Tibial nerve (tissue), 4 donors: ENCODE measurements at regions not wholly inside any gene's neighbourhood (a gene's known extent, or its start where the extent isn't known, plus 50 kb on each side); places are given as distances from the start of the nearest gene placed in this dataset.

Source experiments
- DNase-seq, 2 donors: peaks; one replicate each; pipeline ENCODE4 v3.0.0-alpha.2; 2019; ENCODE audit warnings: low spot score in 2 of 2
- H3K27ac ChIP-seq, 4 donors: fragments of 200-600 bp; sonication (generic) in 3 of 4; one replicate each; pipeline ENCODE4 v1.5.1; 2017 to 2019; ENCODE audit warnings: mild to moderate bottlenecking in 1 of 4
- H3K27me3 ChIP-seq, 2 donors: fragments of 200-600 bp; sonication (generic) in 1 of 2; one replicate each; pipeline versions ENCODE4 v1.5.1 to v1.6.0; 2017 to 2019
- H3K36me3 ChIP-seq, 3 donors: fragments of 200-600 bp; sonication (generic); one replicate each; pipeline ENCODE4 v1.5.1; 2018 to 2019
- H3K4me1 ChIP-seq, 4 donors: fragments of 200-600 bp; sonication (generic) in 3 of 4; one replicate each; pipeline ENCODE4 v1.5.1; 2017 to 2019
- H3K4me3 ChIP-seq, 4 donors: fragments of 200-600 bp; sonication (generic) in 3 of 4; one replicate each; pipeline ENCODE4 v1.5.1; 2017 to 2019; ENCODE audit warnings: mild to moderate bottlenecking in 1 of 4, moderate library complexity in 1 of 4
- H3K9me3 ChIP-seq, 4 donors: fragments of 200-600 bp; sonication (generic) in 3 of 4; one replicate each; pipeline ENCODE4 v1.5.1; 2017 to 2019
- CTCF ChIP-seq, 5 experiments: fragments of 200-600 bp in 3 of 5; fragments of 450-650 bp in 2 of 5; sonication (generic) in 3 of 5; IDR thresholded peaks; one replicate each; pipeline ENCODE4 v1.5.1; 2016 to 2019; ENCODE audit warnings: antibody characterized with exemption in 5 of 5, mild to moderate bottlenecking in 3 of 5, moderate library complexity in 2 of 5
- EP300 ChIP-seq, 2 donors: sonication (generic); formaldehyde crosslinking; IDR thresholded peaks; one replicate each; pipeline ENCODE4 v1.6.1; 2017; ENCODE audit warnings: antibody characterized with exemption in 2 of 2, mild to moderate bottlenecking in 1 of 2
- POLR2A ChIP-seq, 2 donors: fragments of 450-650 bp; IDR thresholded peaks; one replicate each; pipeline ENCODE4 v1.6.1; 2017; ENCODE audit warnings: antibody characterized with exemption in 2 of 2, mild to moderate bottlenecking in 2 of 2, moderate library complexity in 2 of 2
- WGBS, 2 donors: methylation state at CpG; one replicate each; pipeline ENCODE4 v1.1.5; 2018; 5-methylcytosine and 5-hydroxymethylcytosine counted together

- Histone ChIP-seq H3K27ac (peak overlapping the region in 1 of 4 donors; percentile 35), H3K4me1 (peaks cover 0 to 19% (median 14%) of the 10 kb centered on the region in 4 donors)
- 78 to 85% methylated on average over 4 of the region's 4 CpGs for WGBS, 2 donors
Observed at GRCh38 chr10:88058750-88059149, 195.3 kb downstream of the PTEN start.

GRCh38 chr10:88059190-88059589, 195.8 kb downstream of the PTEN start:
- Histone ChIP-seq H3K9me3 (no peaks in the 10 kb centered on the region), H3K27me3 (no peaks in the 10 kb centered on the region), H3K4me3 (no peak overlapping the region), H3K36me3 (no peaks in the 10 kb centered on the region), H3K27ac (peak overlapping the region in 1 of 4 donors; percentile 35), H3K4me1 (peaks cover 0 to 24% (median 17%) of the 10 kb centered on the region in 4 donors)
- WGBS, 2 donors: 69 to 75% methylated on average over 4 of the region's 4 CpGs
- no peak for TF ChIP-seq POLR2A (IDR thresholded peaks at IDR 0.05)
- TF ChIP-seq CTCF (IDR thresholded peaks at IDR 0.05): no peak
- peak in 1 of 2 donors; percentile 41 for TF ChIP-seq EP300 (IDR thresholded peaks at IDR 0.05)
- DNase-seq: no peak

More at GRCh38 chr10:88058750-88059149, 195.3 kb downstream of the PTEN start:
- TF ChIP-seq EP300 (IDR thresholded peaks at IDR 0.05) (no peak), CTCF (IDR thresholded peaks at IDR 0.05) (no peak), POLR2A (IDR thresholded peaks at IDR 0.05) (no peak)
- no peak overlapping the region for H3K4me3 ChIP-seq
- H3K27me3 ChIP-seq: no peaks in the 10 kb centered on the region
- H3K9me3 ChIP-seq: no peaks in the 10 kb centered on the region
- H3K36me3 ChIP-seq: no peaks in the 10 kb centered on the region
- no peak for DNase-seq

DNA sequence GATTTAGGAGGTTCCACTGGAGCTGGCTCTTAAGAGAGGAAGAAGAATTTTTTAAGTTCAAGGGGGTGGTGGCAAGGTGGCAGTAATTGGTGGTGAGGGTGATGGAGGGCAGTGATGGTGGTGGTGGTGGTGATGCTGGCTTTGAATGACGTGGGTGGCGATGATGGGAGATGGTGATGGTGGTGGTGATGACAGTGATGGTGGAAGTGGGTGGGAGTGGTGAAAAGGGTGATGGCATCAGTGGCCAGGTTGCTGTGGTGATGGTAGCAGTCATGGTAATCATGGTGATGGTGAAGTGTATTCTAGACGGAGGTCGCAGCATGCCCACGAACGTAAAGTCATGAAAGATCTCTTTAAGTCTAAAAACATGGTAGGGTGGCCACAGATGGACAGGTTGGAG, 197.3 kb downstream of the PTEN start:
- Histone ChIP-seq H3K36me3 (no peaks in the 10 kb centered on the region), H3K4me1 (peaks cover 0 to 38% (median 27%) of the 10 kb centered on the region in 4 donors), H3K4me3 (no peak overlapping the region), H3K27ac (no peak overlapping the region), H3K9me3 (no peaks in the 10 kb centered on the region), H3K27me3 (no peaks in the 10 kb centered on the region)
- 95 to 97% methylated on average over 6 of the region's 6 CpGs for WGBS, 2 donors
- TF ChIP-seq CTCF (IDR thresholded peaks at IDR 0.05) (no peak), POLR2A (IDR thresholded peaks at IDR 0.05) (no peak), EP300 (IDR thresholded peaks at IDR 0.05) (no peak)
- DNase-seq: no peak

- H3K4me3 ChIP-seq: no peak overlapping the region
- H3K27ac ChIP-seq: peak overlapping the region in 3 of 4 donors; percentile 50 to 79 (median 56)
- DNase-seq: no peak
- no peak for TF ChIP-seq POLR2A (IDR thresholded peaks at IDR 0.05)
- TF ChIP-seq EP300 (IDR thresholded peaks at IDR 0.05): no peak
- TF ChIP-seq CTCF (IDR thresholded peaks at IDR 0.05): no peak
- H3K9me3 ChIP-seq: no peaks in the 10 kb centered on the region
- no peaks in the 10 kb centered on the region for H3K36me3 ChIP-seq
- H3K27me3 ChIP-seq: no peaks in the 10 kb centered on the region
- WGBS, 2 donors: 37 to 38% methylated on average over 6 of the region's 6 CpGs
- peaks cover 0 to 39% (median 28%) of the 10 kb centered on the region in 4 donors for H3K4me1 ChIP-seq
Observed at GRCh38 chr10:88062385-88062784, 199.0 kb downstream of the PTEN start.

DNA sequence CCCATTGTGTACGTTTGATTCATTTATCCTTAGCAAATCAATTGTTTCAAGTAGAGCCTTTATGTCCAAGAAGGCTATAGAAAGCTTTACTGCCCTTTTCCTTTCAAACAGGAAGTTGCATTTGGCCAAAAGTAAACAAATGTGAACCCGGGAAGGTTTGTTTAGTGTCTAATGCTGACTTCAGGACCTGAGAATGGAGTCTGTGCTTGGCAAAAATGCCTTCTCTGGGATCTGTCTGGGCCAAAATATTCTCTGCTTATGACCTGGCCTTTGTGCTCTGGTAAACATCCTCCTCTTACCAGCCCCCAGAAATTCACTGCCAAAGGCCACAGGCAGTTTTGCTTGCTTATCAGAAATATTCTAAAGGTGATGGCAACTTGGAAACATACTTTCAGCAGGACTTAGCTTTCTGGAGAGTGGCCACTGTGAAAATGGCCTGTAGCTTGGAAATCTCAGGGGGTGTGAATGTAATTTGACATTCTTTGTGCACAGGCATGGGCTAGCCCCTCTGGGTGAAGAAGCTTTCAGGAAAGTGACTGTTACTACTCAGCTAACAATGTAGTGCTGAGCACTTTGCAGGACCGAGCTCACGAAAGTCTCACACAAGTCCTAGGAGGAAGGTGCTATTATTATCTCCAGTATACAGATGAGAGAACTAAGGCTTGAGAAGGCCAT, 199.5 kb downstream of the PTEN start:
- Histone ChIP-seq H3K36me3 (no peaks in the 10 kb centered on the region), H3K4me1 (peaks cover 0 to 39% (median 28%) of the 10 kb centered on the region in 4 donors), H3K27me3 (no peaks in the 10 kb centered on the region), H3K9me3 (no peaks in the 10 kb centered on the region), H3K27ac (peak overlapping the region; percentile 23 to 79 (median 53)), H3K4me3 (no peak overlapping the region)
- DNase-seq: no peak
- TF ChIP-seq POLR2A (IDR thresholded peaks at IDR 0.05) (no peak), EP300 (IDR thresholded peaks at IDR 0.05) (no peak), CTCF (IDR thresholded peaks at IDR 0.05) (no peak)
- 32 to 39% methylated on average over 4 of the region's 4 CpGs for WGBS, 2 donors
